ENCODE measurements at regions not wholly inside any gene's neighbourhood (a gene's known extent, or its start where the extent isn't known, plus 50 kb on each side); places are given as distances from the start of the nearest gene placed in this dataset.

- H3K4me3 ChIP-seq, result no peak overlapping the region
- no peaks in the 10 kb centered on the region for H3K79me2 ChIP-seq (replicated peaks; ENCODE audit: insufficient read depth)
- H3K4me1 ChIP-seq (ENCODE audit: insufficient read depth), result no peaks in the 10 kb centered on the region
- no peaks in the 10 kb centered on the region; the same call in 2 of the 3 replicates for H3K9me3 Mint-ChIP-seq
- H3K36me3 Mint-ChIP-seq (ENCODE audit: low read depth), result no peaks in the 10 kb centered on the region
- no peaks in the 10 kb centered on the region for H4K20me1 ChIP-seq (replicated peaks; ENCODE audit: insufficient read depth)
- no peaks in the 10 kb centered on the region for H3K4me1 Mint-ChIP-seq
- H3K27ac Mint-ChIP-seq, result no peak overlapping the region
- no peak for DNase-seq (ENCODE audit: low spot score)
- H3F3A ChIP-seq (replicated peaks; ENCODE audit: low read depth), result no peaks in the 10 kb centered on the region
- H3K27me3 Mint-ChIP-seq (ENCODE audit: insufficient read depth, low read depth, poor library complexity), result no peaks in the 10 kb centered on the region
- H2AFZ ChIP-seq, result no peak overlapping the region
- H3K27me3 ChIP-seq (ENCODE audit: insufficient read depth), result no peaks in the 10 kb centered on the region
- 0 out of 2 replicates have a peak, but pooled peaks cover 3% of the 10 kb centered on the region for H3K36me3 ChIP-seq (ENCODE audit: insufficient read depth)
- H3K9me2 ChIP-seq (ENCODE audit: insufficient read depth), result no peaks in the 10 kb centered on the region
- no peak for ATAC-seq
- no peak overlapping the region for H3K4me2 ChIP-seq
- TF ChIP-seq, protein P1, sequence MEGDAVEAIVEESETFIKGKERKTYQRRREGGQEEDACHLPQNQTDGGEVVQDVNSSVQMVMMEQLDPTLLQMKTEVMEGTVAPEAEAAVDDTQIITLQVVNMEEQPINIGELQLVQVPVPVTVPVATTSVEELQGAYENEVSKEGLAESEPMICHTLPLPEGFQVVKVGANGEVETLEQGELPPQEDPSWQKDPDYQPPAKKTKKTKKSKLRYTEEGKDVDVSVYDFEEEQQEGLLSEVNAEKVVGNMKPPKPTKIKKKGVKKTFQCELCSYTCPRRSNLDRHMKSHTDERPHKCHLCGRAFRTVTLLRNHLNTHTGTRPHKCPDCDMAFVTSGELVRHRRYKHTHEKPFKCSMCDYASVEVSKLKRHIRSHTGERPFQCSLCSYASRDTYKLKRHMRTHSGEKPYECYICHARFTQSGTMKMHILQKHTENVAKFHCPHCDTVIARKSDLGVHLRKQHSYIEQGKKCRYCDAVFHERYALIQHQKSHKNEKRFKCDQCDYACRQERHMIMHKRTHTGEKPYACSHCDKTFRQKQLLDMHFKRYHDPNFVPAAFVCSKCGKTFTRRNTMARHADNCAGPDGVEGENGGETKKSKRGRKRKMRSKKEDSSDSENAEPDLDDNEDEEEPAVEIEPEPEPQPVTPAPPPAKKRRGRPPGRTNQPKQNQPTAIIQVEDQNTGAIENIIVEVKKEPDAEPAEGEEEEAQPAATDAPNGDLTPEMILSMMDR (conservative IDR thresholded peaks at IDR 0.05; ENCODE audit: low read depth in 2 of 2), result no peak
- TF ChIP-seq, protein P2, sequence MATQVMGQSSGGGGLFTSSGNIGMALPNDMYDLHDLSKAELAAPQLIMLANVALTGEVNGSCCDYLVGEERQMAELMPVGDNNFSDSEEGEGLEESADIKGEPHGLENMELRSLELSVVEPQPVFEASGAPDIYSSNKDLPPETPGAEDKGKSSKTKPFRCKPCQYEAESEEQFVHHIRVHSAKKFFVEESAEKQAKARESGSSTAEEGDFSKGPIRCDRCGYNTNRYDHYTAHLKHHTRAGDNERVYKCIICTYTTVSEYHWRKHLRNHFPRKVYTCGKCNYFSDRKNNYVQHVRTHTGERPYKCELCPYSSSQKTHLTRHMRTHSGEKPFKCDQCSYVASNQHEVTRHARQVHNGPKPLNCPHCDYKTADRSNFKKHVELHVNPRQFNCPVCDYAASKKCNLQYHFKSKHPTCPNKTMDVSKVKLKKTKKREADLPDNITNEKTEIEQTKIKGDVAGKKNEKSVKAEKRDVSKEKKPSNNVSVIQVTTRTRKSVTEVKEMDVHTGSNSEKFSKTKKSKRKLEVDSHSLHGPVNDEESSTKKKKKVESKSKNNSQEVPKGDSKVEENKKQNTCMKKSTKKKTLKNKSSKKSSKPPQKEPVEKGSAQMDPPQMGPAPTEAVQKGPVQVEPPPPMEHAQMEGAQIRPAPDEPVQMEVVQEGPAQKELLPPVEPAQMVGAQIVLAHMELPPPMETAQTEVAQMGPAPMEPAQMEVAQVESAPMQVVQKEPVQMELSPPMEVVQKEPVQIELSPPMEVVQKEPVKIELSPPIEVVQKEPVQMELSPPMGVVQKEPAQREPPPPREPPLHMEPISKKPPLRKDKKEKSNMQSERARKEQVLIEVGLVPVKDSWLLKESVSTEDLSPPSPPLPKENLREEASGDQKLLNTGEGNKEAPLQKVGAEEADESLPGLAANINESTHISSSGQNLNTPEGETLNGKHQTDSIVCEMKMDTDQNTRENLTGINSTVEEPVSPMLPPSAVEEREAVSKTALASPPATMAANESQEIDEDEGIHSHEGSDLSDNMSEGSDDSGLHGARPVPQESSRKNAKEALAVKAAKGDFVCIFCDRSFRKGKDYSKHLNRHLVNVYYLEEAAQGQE (IDR thresholded peaks at IDR 0.05; ENCODE audit: unreplicated experiment), result no peak
- TF ChIP-seq EZH2phosphoT487 (IDR thresholded peaks at IDR 0.05; ENCODE audit: unreplicated experiment) (no peak), STAT1 (IDR thresholded peaks at IDR 0.05; ENCODE audit: unreplicated experiment) (no peak), NANOG (IDR thresholded peaks at IDR 0.05; ENCODE audit: borderline replicate concordance) (no peak), CREB1 (CRISPR knock-in tag; IDR thresholded peaks at IDR 0.05; ENCODE audit: low read depth) (no peak), POLR2AphosphoS5 (IDR thresholded peaks at IDR 0.05; ENCODE audit: low read depth) (no peak), ZNF462 (CRISPR knock-in tag; IDR thresholded peaks at IDR 0.05) (no peak), JUNB (IDR thresholded peaks at IDR 0.05; ENCODE audit: unreplicated experiment) (no peak), ZNF331 (CRISPR knock-in tag; IDR thresholded peaks at IDR 0.05; ENCODE audit: low read depth) (no peak), ZNF114 (CRISPR knock-in tag; IDR thresholded peaks at IDR 0.05) (no peak), EZH2 (IDR thresholded peaks at IDR 0.05; ENCODE audit: low read depth, unreplicated experiment) (no peak)
- TF ChIP-seq, protein P3, sequence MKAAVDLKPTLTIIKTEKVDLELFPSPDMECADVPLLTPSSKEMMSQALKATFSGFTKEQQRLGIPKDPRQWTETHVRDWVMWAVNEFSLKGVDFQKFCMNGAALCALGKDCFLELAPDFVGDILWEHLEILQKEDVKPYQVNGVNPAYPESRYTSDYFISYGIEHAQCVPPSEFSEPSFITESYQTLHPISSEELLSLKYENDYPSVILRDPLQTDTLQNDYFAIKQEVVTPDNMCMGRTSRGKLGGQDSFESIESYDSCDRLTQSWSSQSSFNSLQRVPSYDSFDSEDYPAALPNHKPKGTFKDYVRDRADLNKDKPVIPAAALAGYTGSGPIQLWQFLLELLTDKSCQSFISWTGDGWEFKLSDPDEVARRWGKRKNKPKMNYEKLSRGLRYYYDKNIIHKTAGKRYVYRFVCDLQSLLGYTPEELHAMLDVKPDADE (IDR thresholded peaks at IDR 0.05), result no peak
- no peak overlapping the region for H3K27ac ChIP-seq (ENCODE audit: low read depth)
- H3K4me3 Mint-ChIP-seq, result no peak overlapping the region
Measured at GRCh38 chr21:16767201-16767600, 745.6 kb upstream of the CXADR start.

All from GM23338 (cell line).